ENCODE measurements at regions not wholly inside any gene's neighbourhood (a gene's known extent, or its start where the extent isn't known, plus 50 kb on each side); places are given as distances from the start of the nearest gene placed in this dataset.

GRCh38 chrX:35439692-35440091 lies 358.4 kb upstream of the MAGEB16 start:
- TF ChIP-seq NFIC (IDR thresholded peaks at IDR 0.05) (no peak), REST (IDR thresholded peaks at IDR 0.05; ENCODE audit: low read depth) (no peak), TAF1 (IDR thresholded peaks at IDR 0.05; ENCODE audit: low read depth) (no peak), YY1 (IDR thresholded peaks at IDR 0.05; ENCODE audit: low read depth) (no peak), EGR1 (IDR thresholded peaks at IDR 0.05) (no peak), CREB1 (IDR thresholded peaks at IDR 0.05; ENCODE audit: low read depth) (no peak), EP300 (IDR thresholded peaks at IDR 0.05; ENCODE audit: borderline replicate concordance) (no peak), MAX (IDR thresholded peaks at IDR 0.05) (no peak), TEAD4 (IDR thresholded peaks at IDR 0.05) (no peak), CEBPB (IDR thresholded peaks at IDR 0.05) (no peak)

Data from Ishikawa (cell line).